ENCODE measurements at regions not wholly inside any gene's neighbourhood (a gene's known extent, or its start where the extent isn't known, plus 50 kb on each side); places are given as distances from the start of the nearest gene placed in this dataset.

DNA sequence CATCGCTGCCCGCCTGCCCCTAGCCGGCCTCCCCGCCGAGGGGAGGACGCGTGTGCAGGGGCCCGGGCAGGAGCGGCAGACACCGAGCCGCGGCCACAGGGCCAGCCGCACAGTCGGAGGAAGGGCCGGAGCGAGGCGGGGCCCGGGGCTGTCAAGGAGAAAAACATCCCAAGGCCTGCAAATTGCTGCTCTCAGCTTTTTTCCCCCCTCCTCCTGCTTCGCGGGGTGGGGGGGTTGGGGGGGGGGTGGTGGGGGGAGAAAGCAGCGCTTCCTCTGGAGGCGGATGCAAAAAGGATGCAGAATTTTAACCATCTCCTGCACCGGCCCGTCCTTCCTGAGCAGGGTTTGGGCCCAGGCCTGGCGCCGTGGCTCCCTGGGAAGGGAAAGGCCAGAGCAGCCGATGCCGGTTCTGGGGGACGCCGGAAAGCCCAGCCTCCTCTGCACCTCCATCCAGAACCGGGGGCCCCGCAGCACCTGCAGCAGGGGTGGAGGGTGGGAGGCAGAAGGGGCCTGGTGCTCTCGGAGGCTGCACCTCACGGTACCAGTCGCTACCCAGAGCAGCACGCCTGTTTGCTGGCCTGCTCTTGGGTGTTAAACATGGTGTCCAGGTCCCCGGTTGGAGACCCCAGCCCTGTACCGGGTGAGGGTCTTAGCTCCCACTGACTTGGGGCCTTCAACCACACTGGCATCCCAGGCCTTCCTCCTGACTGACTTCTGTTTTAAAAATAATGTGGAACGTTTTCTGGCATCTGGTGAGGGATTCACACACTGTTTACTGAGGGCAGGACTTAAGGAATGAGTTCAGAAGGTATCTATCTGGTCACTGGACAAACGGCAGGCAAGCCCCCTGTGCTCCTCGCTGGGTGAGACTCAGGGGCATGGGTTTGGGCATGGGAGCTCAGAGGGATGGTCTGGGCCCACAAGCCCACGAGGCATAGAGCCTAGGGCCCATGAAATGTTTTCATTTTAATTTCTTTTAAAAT lies 77.4 kb upstream of the WNT7B start:
- DNase-seq = peak; percentile 60

DNA sequence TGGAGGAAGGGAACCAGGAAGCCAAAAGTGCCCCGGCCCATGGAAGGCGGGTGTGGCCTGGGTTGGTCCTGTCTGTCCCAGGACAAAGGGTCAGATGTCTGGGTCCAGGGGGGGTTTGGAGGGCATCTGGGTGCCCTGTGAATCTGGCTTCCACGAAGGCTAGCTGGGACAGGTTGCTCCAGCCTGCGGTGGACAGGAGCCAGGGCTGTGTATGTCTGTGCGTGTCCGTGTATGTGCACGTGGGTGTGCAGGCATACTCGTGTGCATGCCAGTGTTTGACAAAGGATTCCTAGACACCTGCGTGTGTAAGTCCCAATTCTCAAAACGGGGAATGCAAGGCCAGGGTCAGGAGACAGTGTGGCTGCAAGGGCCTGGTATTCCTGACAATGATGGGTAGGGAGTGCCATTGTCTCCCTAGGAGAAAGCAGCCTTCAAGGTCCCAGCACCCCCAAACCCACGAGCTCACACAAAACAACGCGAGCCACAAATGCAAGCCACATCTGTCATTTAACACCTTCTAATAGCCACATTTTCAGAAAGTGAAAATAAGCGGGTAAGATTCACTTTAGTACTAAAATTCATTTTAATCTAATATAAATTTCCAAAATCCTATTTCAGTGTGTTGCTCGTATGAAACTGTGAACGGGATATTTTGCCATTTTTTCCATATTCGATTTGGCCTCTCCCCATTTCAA lies 78.4 kb upstream of the WNT7B start:
- DNase-seq = no peak

DNA sequence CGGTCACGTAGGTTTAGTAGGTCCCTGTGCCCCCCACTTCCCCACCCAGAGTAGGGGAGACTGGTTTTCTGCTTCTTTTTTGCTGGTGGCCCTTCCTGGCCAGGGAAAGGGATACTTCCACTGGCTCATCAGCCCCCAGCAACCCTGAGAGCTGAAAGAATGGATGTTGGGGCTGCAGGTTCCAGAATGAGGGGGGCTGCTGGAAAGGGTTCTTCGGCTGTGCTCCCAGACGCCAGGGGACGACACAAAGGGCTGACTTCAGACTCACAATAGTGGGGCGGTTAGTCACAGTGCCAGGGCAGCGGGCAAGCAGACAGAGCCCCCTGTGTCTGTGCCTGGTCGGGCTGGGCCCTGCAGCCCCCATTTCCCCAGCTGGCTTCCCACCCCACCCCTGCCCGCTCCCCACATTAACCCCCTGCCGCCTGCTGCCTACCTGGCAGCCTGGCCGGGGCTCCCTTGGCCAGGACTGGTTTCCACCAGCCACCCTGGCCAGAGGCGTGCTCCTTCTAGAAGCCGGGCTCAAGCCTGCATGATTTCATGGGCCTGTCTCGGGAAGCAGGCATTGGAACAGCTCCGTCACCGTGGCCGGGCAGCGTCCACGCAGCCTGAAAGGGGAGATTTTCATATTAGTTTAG lies 79.1 kb upstream of the WNT7B start:
- DNase-seq = no peak

DNA sequence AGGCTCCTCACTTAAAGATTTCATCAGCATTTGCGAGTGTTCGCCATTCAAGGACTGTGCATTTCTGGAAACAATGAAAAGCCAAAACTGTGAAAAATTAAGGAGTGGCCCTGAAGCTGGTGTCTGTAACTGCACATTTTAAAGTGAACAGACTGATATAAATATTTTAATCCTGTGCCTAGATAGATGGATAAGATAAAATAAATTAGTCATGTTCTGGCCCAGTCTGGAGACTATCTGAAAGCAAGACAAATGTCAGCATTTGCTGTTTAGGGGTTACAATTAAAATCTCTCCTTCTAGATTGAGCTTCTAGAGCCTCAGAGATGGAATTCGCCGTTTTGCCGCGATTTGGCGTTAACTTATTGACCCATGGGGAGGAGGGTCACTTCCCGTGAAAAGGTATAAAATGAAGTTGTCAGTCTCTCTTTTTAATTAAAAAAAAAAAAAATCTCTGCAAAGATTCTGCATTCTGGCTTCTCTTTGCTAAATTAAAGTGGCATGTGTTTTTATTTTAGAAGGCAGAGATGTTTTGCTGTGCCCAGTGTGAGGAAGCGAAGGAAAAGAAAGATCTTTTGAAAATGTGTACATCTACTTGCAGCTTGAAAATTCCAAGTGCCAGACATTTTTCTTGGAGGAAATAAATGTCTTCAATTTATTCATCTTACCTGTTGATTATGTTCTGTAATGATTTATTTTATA lies 79.7 kb upstream of the WNT7B start:
- no peak for DNase-seq

DNA sequence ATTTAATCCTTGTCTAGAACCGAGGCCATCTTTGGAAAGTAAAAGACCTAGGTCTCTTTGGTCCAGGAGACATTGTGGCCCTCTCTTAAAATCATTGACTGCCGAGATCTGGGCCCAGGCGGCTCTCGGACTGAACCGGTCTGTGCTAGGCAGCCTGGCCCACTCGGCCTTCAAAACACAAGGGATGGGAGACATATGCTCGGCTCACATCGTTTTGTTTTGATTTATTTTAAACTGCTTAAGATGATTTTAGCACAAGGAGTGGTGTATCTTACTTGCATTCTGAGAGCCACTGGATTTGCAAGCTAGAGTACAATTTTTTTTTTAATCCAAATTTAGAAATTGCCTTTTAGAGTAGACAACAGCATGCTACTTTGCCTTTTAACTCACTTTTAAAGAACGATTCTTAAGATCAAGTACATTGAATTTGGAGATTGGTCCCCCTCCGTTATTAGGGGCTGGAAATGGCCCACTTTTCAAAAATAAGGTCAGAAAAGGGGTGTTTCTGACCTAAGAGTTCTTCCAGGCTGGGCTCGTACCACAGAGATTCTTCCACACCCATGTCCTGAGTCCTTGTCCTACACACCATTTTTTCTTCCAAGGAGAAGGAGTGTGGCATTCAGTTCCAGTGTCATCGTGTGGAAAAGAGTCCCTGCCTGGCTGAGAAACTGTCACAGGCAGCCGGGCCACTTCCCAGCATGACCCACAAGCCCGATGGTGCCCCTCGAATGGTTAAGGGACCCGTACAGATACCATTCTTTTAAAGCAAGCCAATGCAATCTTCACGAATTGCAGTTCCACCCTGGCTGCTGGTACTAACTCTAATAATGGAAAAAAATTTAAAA lies 80.5 kb upstream of the WNT7B start:
- DNase-seq = no peak

DNA sequence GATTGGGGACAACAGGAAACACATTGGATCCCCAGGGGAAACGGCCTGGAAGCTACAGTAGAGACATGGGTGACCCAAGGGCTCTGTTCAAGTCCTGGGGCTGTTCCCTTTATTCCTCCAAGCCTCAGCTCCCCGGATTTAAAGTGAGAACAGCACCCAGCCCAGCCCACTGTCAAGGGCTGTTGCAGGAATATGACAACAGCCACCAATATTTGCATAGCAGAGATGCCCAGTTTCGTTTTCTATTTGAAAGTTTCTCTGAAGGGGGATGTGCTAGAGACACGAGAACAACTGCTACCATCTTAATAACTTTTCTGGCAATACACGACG lies 81.1 kb upstream of the WNT7B start:
- DNase-seq = peak; percentile 66

DNA sequence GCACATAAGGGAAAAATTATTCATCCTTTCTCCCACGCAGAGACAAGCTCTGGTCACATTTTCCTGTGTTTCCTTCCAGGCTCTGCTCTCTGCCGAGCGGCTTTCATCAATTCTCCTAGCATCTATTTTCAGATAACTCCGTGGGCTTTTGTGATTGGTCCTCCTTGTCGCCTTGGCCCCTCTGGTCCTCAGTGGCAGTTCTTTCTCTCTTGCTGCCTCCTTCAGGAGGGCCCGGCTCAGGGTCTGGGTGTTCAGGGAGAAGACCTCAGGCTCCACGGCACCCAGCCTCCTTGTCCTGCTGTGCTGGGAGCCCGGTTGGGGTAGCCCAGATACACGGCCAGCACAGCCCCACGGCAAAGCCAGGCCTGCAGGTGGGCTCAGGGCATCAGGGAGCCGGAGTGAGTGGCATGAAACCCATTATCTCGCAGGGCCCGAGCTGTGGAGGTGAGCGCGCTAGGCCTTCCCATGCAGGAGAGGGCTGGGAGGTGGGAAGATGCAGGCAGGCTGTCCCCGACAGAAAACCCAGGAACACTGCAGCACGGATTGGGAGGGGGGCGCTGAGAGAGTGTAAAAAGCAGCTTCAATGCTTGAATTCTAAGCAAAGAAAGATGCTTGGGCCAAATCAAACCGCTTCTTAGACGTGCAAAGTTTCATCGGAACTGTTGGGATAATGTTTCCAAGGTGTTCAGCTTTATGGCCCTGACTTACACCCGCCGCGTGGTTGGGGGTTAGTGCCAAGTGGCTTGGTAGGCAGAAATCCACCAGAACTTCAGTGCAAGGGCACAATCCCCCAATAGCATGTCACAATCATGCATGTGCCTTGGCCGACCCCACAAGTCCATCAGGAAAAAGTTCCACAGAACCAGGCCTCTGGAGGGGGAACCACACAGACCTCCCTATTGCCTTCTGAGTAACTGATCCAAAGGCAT lies 81.9 kb upstream of the WNT7B start:
- no peak for DNase-seq

DNA sequence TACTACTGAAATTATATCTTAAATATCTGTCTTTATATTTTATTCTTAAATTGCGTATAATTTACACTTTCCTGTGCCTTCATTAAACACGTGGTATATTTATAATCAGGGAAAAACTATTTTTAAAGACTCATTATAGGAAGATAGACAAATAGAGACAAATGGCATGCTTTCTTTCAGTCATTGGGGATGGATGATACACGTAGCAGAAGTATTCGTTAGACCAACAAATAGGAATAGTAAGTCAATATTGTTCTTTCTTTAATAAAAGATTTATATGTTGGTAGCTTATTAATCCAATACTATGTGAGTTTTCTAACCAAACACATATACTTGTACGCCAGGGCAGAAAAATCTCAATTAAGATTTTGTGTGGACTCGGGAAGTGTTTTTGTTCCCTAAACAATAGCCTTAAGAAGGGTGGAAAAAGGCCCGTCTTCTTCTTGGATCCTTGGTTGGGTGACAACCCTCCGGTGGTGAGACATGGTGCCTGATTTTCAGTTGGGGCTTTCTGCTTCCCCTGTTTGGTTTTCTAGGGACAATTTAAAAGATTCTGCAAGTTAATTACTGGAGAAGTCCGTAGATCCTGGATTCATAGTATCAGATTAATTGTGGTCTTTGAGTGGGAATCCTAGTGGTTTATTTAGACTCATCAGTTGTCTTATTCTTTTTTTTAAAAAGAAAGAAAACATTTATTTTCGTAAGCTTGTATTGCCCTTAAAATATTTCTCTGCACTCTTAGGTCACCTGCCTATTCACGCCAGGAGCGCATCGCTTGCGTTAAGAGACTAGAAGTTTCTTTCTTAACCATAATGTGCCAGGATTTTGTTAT lies 83.5 kb upstream of the WNT7B start:
- DNase-seq = no peak

DNA sequence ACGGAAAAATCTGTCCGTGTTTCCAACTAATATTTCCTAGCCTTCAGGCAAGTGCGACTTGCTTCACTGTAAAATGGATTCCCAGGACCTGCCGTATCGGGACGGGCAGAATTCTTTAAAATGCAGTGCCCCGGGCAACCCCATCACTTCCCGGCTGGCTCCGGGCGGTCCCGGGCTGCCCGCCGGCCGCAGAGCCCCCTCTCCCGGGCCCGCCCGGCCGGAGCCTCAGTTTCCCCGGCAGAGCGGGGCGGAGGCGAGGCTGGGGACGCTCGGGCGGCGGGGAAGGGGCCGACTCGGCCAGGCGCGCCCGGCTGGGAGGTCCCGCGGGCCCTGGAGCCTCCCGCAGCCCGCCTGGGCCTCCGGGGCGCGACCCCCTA lies 84.2 kb upstream of the WNT7B start:
- no peak for DNase-seq

DNA sequence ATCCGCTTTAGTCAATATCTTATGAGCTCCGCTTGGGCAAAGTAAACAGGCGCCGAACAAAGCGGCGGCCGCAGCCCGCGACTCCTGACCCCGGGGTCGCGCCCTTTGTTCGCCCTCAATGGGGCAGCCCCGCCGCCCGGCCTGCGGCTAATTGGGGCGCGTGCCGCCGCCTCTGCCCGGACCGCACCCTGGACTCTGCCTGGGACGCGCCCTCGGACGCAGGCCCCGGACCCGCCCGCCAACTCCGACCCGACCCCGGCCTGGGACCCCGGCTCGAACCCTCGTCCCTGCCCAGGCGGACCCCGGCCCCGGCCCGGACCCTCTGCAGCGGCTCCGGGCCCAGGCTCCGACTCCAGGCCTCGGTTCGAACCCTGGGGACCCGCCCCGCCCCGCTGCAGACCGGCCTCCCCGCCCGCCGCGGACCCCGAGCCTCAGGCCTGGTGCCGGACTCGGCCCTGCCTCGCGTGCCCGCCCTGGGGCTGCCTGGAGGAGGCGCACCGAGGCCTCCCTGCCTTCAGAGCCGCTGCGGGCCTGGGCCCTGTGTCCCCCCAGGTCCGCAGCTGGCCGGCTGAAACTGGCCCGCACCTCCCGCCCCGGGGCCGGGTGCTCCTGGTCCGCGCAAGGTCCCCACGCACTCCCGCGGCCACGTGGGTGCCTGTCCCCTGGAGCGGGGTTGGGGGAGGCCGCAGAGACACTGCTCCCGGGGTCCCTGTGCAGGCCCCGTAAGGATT lies 84.7 kb upstream of the WNT7B start:
- no peak for DNase-seq

DNA sequence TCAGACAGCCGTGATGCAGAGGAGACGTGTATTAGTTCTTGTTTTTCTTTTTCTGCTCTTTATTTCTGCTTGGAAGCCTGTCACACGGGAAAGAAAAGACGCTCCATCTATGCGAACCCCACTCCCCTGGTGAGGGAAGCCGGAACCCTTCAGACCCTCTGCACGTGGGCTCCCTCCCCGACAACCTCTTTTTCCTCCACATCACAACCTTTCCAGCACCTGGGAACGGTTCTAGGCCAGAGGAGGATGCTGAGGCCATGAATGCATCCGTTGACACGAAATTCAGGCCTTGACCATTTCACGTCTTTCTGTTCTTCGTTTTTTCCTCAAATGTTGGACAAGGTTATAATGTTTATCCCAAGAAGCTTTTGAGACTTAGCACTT lies 85.3 kb upstream of the WNT7B start:
- no peak for DNase-seq

DNA sequence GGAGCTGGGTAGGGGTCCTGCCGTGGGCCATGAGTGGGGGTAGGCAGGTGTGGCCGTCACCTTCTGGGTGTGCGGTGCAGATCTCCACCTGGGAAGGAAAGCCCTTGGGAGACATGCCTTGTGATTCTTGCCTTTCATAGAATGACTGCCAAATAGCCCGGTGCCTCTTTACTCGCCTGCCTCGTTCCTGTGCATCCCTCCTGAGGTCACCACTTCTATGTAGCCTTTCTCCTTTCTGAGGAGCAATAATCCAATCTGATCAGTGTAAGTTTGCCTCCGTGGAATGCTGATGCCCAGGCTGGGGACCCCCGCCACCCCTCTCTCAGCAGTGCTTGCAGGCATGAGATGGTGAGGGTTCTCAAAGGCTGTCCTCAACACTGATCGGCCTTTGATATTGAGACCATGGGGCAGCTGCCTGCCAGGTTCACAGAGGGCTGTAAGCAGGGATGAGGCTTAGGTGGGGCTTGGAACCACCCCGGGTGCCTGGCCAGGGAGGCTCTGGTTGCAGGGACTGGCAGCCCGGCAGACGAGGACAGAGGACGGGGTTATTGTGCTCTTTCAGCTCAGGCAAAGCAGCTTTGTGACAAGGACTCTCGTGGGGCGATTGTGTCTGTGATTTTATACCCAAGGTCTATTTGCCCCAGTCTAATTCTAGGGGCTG lies 86.1 kb upstream of the WNT7B start:
- DNase-seq = no peak

DNA sequence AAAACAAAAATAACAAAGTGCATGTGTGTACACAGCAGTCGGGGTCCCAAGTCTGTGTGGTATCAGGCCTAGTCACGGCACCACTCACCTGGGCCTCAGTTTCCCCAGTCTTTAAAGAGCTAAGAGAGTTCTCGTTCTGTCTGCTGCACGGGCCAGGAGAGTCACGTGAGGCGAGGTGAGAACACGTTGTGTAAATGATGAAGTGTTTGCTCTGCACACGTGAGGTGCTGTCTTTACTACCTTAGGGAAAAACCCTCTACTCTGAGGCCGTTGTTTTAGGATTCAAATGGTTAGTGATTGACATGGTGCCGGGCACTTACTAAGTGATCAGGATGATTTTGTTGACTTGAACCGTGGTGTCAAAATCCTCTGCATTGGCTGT lies 86.5 kb upstream of the PPARA start:
- DNase-seq = no peak

DNA sequence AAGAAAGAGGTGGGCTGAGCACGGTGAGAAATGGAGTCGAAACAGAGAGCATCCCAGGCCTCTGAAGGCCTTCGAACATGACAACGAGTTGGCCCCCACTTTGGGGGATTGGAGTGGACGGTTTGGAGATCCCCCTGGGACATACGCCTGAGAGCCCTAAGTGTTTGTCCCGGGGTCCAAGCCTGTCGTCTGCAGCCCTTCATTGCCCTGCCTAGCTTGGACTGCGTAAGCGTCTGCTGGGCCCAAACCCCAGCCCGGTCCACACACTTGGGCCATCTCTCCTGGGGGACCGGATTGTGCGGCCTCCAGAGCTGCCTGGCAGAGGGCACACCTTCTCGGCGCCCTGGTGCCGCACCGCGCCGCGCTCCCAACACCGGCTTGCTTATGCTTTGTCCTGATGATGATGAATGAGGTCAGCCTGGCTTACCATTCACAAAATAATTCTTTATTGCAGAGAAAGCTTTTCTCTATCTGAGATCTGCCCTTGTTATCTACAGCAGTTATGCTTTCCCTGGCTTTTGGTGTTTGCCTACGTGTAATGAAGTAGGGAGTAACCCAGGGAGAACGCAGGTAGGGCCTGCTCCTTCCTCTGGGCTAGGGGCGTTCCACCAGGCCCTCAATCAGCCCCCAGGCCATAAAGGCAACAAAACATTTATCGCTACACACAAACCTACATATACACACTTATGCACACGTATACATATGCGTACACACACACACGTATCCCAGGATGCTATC lies 85.9 kb upstream of the PPARA start:
- no peak for DNase-seq

DNA sequence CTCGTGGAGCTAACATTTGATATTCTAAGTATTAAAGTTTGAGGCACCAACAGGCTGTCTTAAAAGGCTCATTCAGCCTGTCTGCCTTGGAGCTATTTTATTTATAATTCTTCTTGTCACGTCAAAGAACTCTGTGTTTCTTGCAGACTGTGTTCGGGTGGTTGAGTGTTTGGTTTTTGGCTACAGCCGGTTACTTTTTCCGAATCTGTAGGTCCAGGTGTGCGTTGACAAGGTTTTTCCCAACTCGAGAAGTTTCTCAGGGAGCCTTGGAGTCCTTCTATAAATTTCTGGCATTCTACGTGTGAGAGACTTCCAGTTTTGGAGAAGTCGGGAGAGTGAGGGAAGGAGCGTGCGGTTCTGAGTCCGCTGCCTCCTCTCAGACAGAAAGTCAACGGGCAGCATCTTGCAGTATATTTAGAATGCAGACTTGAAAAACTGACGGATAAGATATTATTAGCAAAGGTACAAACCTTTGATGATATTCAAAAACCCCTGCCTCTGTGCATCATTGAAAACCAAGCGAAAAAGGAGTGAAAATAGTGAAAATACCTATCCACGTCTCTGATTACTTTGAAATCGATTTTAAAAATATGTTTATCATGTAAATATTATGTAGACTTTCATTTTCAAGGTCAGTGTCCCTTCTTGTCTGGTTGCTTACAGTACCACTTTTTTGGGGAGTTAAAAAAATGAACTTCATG lies 85.2 kb upstream of the PPARA start:
- DNase-seq = no peak

DNA sequence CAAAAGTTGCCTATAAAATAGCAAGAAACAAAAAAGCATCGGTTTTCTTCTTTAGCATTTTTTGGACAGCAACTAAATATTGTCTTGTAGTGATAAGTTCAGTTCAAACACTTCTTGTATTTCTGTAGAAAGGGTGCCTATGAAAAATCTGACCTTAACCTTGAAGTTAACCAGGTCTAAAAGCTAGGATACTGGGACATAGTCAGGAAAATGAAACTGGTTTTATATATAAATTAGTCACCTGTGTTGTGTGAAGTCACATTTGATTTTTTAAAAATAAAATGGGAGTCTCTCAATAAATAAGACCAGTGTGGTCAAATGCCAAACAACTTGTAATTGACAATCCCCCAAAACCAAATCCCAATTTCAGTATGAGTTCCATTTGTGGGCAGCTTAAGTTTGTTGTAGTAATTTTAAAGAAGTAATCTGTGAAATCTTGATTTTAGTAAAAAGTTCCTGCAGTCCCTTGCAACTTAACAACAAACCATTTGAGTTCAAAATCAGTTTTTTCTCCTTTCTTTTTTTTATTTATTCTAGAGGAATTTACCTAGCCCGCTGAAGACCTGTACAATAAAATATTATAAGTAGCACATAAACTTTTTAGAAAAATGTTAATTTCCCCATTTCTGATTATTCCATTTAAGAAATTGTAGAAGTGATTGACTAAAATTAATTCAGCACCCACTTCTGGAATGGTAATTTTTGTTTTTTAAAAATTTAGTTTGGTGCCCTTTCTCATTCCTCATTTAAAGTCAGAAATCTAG lies 84.5 kb upstream of the PPARA start:
- no peak for DNase-seq

DNA sequence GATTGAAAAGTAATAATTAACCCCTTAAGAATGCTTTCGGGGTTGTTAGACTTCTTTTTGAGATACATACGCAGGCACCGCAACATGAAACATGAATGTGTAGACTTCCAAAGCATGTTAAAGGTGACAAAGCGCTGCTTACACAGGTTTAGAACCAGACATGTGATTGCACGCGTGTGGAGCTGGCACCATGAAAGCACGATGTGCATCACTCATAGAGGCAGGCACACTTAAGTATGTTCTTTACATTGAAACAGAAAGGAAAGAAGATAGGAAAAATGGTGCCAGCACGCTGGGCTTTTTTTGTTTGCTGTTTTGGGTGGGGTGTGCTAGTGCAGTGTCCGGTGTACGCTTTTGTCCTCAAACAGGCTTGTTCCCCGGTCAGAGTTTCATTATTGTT lies 83.6 kb upstream of the PPARA start:
- DNase-seq = peak; percentile 42

All from hematopoietic multipotent progenitor cell treated with erythropoietin and hydrocortisone succinate and interleukin-3 and kit ligand, for 6 days (in vitro differentiated cells).